A673 (cell line): ENCODE measurements at regions not wholly inside any gene's neighbourhood (a gene's known extent, or its start where the extent isn't known, plus 50 kb on each side); places are given as distances from the start of the nearest gene placed in this dataset.

Experiments
- BruUV-seq: library from RNA; stranded (reverse); fragments of 400-500 nt; replicated peaks from 2 replicates; lab custom pipeline; 2021; lab: Mats Ljungman, UMichigan
- CTCF ChIA-PET: fragments of 300-600 bp; sonication (Branson Sonifier 250); formaldehyde crosslinking; loops from one replicate; lab custom pipeline; 2022; ENCODE audit warnings: antibody characterized with exemption; lab: Charles Lee
- POLR2A ChIA-PET: fragments of 300-600 bp; sonication (Branson Sonifier 250); formaldehyde crosslinking; loops from one replicate; lab custom pipeline; 2022; ENCODE audit warnings: antibody characterized with exemption; ENCODE audit not compliant: low non-redundant PET; lab: Charles Lee
- DNase-seq: peaks from one replicate; pipeline ENCODE4 v3.0.0-alpha.2; 2015; ENCODE audit warnings: low spot score
- H3K27ac ChIP-seq: fragments of 200-600 bp; sonication (generic); 2 replicates; pipeline ENCODE4 v1.5.1; 2016; ENCODE audit warnings: mixed run types, low read depth, mild to moderate bottlenecking, mixed read lengths, antibody characterized with exemption, low read length; ENCODE audit not compliant: poor library complexity, severe bottlenecking
- H3K27me3 ChIP-seq: fragments of 200-600 bp; sonication (generic); replicated peaks from 2 replicates; pipeline ENCODE4 v1.6.1; 2017; ENCODE audit warnings: mixed run types, low read depth, mild to moderate bottlenecking, mixed read lengths, antibody characterized with exemption, low read length; ENCODE audit not compliant: insufficient read depth, poor library complexity
- H3K36me3 ChIP-seq: fragments of 200-600 bp; sonication (generic); 2 replicates; pipeline ENCODE4 v1.6.1; 2016; ENCODE audit warnings: mixed run types, mild to moderate bottlenecking, mixed read lengths, antibody characterized with exemption, low read length; ENCODE audit not compliant: insufficient read depth, poor library complexity, severe bottlenecking
- H3K4me1 ChIP-seq: fragments of 200-600 bp; sonication (generic); 2 replicates; pipeline ENCODE4 v1.6.1; 2017; ENCODE audit warnings: mixed run types, mild to moderate bottlenecking, mixed read lengths, antibody characterized with exemption, low read length; ENCODE audit not compliant: insufficient read depth, poor library complexity, severe bottlenecking
- H3K4me3 ChIP-seq: fragments of 200-600 bp; sonication (generic); 2 replicates; pipeline ENCODE4 v1.5.1; 2016; ENCODE audit warnings: low read depth, mixed run types, mild to moderate bottlenecking, mixed read lengths, low read length; ENCODE audit not compliant: poor library complexity, severe bottlenecking
- H3K9me3 ChIP-seq: fragments of 200-600 bp; sonication (generic); 2 replicates; pipeline ENCODE4 v1.6.1; 2016; ENCODE audit warnings: mixed run types, low read depth, mild to moderate bottlenecking, mixed read lengths, antibody characterized with exemption, low read length; ENCODE audit not compliant: poor library complexity, severe bottlenecking
- CTCF ChIP-seq: fragments of 300-800, 200-600 bp; sonication (generic); conservative IDR thresholded peaks from 2 replicates; pipeline ENCODE4 v1.5.1; 2017; ENCODE audit warnings: low read depth, mild to moderate bottlenecking, antibody characterized with exemption, low read length, moderate library complexity, mixed read lengths
- EZH2 ChIP-seq: fragments of 200-600 bp; sonication (generic); IDR thresholded peaks from 2 replicates; pipeline ENCODE4 v1.6.1; 2017; ENCODE audit warnings: borderline replicate concordance, low read depth, mild to moderate bottlenecking, mixed read lengths, antibody characterized with exemption, low read length; ENCODE audit not compliant: poor library complexity, severe bottlenecking
- intact Hi-C: fragments of 100-400 bp; cut with micrococcal nuclease; formaldehyde crosslinking; loops from one replicate; pipeline ENCODE4 v1.10.0; 2022; ENCODE audit not compliant: unreplicated experiment

GRCh38 chr5:163022582-163023128 is 414.7 kb upstream of the CCNG1 start:
- no TSS peak for BruUV-seq
- CTCF ChIA-PET: no interaction called here
- POLR2A ChIA-PET: no interaction called here
- no peak for DNase-seq
- Histone ChIP-seq H3K9me3 (no peaks in the 10 kb centered on the region), H3K27me3 (no peaks in the 10 kb centered on the region), H3K4me3 (no peak overlapping the region), H3K27ac (no peak overlapping the region), H3K4me1 (no peaks in the 10 kb centered on the region), H3K36me3 (no peaks in the 10 kb centered on the region)
- intact Hi-C loops: no loop called here
- TF ChIP-seq CTCF (no peak), EZH2 (no peak)

- Histone ChIP-seq H3K4me3 (no peak overlapping the region), H3K27me3 (no peaks in the 10 kb centered on the region), H3K9me3 (no peaks in the 10 kb centered on the region), H3K27ac (no peak overlapping the region), H3K36me3 (no peaks in the 10 kb centered on the region), H3K4me1 (no peaks in the 10 kb centered on the region)
- intact Hi-C loops: no loop called here
- BruUV-seq: no TSS peak
- CTCF ChIA-PET: no interaction called here
- no peak for DNase-seq
- POLR2A ChIA-PET: interaction anchor here (0.6 kb wide), 1 partner anchor 126 kb away, joined by 8 read pairs; no protein-coding TSS in a partner anchor
- no peak for TF ChIP-seq EZH2
- no peak for TF ChIP-seq CTCF
Measured at GRCh38 chr5:163023846-163024245, 413.5 kb upstream of the CCNG1 start.

- intact Hi-C loops: no loop called here
- Histone ChIP-seq H3K27ac (no peak overlapping the region), H3K4me3 (no peak overlapping the region), H3K9me3 (no peaks in the 10 kb centered on the region), H3K4me1 (no peaks in the 10 kb centered on the region), H3K27me3 (no peaks in the 10 kb centered on the region), H3K36me3 (no peaks in the 10 kb centered on the region)
- CTCF ChIA-PET: no interaction called here
- TF ChIP-seq CTCF: no peak
- TF ChIP-seq EZH2: no peak
- no peak for DNase-seq
- POLR2A ChIA-PET: no interaction called here
- no TSS peak for BruUV-seq
Measured at GRCh38 chr5:163024936-163025335, 412.5 kb upstream of the CCNG1 start.
